ENCODE measurements at regions not wholly inside any gene's neighbourhood (a gene's known extent, or its start where the extent isn't known, plus 50 kb on each side); places are given as distances from the start of the nearest gene placed in this dataset.

DNA sequence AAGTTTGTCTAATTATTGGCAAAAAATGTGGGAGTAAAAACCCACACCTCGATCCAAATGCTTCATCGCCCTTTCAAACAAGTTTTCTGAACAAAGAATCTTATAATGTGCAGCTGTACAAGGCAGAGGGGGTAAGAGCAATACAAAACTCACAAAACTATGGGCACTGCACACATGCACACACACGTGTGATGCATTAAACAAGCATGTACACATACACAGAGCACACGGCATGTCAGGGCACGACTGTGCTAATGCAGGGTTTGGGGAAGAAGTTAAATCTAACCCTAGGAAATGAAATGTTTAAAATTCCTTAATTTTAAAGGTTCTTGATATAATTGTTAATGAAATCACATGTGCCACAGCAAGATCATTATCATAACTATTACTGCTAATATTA is 264.0 kb downstream of the SEC16B start:
- FAIRE-seq (no peak), DNase-seq (ENCODE audit: insufficient read length, low spot score) (no peak)
- TF ChIP-seq, protein P1, sequence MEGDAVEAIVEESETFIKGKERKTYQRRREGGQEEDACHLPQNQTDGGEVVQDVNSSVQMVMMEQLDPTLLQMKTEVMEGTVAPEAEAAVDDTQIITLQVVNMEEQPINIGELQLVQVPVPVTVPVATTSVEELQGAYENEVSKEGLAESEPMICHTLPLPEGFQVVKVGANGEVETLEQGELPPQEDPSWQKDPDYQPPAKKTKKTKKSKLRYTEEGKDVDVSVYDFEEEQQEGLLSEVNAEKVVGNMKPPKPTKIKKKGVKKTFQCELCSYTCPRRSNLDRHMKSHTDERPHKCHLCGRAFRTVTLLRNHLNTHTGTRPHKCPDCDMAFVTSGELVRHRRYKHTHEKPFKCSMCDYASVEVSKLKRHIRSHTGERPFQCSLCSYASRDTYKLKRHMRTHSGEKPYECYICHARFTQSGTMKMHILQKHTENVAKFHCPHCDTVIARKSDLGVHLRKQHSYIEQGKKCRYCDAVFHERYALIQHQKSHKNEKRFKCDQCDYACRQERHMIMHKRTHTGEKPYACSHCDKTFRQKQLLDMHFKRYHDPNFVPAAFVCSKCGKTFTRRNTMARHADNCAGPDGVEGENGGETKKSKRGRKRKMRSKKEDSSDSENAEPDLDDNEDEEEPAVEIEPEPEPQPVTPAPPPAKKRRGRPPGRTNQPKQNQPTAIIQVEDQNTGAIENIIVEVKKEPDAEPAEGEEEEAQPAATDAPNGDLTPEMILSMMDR (IDR thresholded peaks at IDR 0.05; ENCODE audit: insufficient read depth, missing control alignments) = no peak

DNA sequence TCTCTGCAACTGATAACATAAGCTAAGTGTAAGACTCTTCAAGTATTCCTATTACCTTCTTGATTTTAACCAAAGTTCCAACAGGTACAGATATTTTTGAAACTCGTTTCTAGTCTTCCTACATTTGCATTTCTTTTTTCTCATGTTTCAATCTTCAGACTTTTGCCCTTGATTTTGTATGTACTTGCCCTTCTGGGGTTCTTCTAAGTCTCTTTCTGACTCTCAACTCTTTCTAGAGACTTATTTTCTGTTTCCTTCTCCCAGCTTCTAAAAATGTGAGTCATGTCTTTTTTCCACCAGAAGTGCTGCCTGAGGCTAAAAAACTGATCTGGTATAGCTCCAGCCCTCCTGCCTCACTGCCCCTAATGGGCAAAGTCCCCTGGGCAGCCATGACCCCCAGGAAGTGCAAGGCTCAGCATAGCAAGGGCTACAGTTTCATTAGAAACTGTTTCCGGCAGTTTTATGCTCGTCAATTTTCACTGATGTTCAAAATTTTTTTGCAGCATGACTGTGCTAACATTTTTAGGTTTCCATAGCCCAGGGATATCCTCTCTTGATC is 265.9 kb downstream of the SEC16B start:
- DNase-seq (ENCODE audit: insufficient read length, low spot score) = no peak
- FAIRE-seq = no peak
- TF ChIP-seq, protein P1 (IDR thresholded peaks at IDR 0.05; ENCODE audit: insufficient read depth, missing control alignments) = no peak

DNA sequence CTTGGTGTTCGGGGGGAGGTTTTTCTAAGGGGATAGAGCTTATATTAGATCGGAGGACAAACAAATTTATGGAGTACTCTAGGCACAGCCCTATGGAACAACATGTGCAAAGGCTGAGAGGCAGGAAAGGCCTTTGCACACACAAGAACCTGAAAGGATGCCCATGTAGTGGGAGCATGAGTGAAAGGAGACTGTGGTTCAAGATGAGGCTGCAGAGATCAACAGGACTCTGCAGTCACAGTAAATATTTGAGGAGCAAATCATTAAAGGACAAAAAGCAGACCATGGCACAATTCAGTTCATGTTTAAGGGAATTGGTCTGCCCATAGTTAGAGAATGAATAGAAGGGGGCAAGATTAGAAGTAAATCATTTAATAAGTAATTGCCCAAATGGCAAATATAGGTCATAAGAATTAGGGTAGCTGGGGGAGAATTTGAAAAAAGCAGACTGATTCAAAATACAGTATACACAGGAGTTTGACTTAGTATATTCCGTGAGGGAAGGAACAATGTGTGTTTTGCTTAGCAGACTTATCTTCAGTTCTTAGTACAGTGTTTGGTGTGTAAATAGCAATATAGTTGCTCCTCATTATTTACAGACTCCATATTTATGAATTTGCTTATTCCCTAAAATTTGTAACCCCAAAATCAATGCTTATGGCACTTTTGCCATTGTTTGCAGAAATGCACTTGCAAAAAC is 268.1 kb downstream of the SEC16B start:
- DNase-seq (ENCODE audit: insufficient read length, low spot score) = no peak
- TF ChIP-seq, protein P1 (IDR thresholded peaks at IDR 0.05; ENCODE audit: insufficient read depth, missing control alignments) = no peak
- no peak for FAIRE-seq

DNA sequence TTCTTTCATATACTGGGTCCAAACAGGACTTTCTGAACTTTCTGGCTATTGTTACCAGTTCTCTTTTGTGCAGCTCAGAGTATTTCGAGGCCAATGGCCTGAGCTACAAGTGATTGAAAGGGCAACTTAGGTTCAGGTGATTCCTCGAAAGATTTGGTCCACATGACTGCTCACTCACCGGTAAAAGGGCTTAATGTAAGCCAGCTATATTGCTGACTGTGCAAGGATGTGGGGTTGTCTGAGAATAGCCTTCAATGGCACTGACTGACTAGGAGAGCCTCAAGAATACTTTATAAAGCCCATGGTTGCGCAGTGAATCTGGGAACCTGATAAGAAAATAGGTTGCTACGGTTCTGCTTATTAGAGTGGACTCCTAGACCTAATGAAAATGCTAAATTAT is 269.0 kb downstream of the SEC16B start:
- TF ChIP-seq, protein P1 (IDR thresholded peaks at IDR 0.05; ENCODE audit: insufficient read depth, missing control alignments) = no peak
- DNase-seq (ENCODE audit: insufficient read length, low spot score) (no peak), FAIRE-seq (no peak)

DNA sequence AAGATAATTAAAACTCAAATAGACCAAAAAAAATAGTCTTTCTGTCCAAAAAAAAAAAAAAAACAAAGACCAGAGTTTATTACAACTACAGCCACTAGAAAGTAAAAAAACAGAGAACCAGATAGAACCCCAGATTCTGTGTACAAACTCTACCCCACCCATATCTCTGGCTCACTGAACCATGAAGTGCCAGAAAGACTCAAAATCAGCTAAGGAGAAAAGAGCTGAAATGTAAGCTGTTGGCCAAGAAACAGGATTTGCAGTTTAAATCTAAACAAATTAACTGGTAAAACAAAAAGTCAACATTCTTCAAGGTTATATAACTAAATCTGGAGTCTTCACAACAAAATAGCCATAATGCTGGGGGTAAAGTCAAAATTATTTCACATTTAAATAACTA is 278.9 kb downstream of the SEC16B start:
- DNase-seq (ENCODE audit: insufficient read length, low spot score) (no peak), FAIRE-seq (no peak)
- TF ChIP-seq, protein P1 (IDR thresholded peaks at IDR 0.05; ENCODE audit: insufficient read depth, missing control alignments) = no peak

DNA sequence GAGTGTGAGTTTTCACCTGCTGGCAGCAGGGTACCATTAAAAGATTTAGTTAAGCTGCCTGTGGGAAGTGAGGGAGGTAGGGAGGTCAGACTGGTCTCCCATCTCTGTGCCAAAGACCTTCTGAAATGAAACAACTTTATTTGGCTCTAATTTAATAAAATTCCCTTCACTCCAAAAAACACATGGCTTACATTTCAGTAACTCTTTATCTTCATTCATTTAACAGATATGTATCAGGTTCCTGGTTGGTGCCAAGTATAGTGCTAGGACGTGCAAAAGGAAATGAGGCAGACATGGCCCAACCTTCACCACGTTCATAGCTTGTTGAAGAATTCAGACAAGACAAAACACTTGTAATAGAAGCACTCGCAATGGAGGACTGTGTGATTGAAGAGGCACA is 282.3 kb downstream of the SEC16B start:
- FAIRE-seq = peak; percentile 64

DNA sequence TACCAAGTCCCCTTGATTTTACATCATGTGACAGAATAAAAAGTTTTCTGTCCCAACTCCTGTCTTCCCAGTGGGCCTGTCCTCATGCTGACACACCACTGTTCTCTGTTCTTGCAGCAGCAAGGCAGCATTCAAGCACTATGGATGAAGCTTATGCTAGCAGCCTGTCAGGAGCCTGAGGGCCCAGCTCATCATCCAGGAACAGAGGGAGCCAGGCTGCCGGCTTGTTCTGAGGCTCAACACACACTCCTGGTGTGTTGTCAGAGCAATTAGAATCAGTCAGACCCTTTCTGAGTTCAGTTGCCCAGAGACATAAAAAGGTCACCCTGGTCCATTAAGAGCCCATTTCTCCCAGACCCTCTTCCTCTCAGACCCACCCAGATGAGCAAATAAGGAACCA is 282.9 kb downstream of the SEC16B start:
- TF ChIP-seq, protein P1 (IDR thresholded peaks at IDR 0.05; ENCODE audit: insufficient read depth, missing control alignments) = no peak
- FAIRE-seq (no peak), DNase-seq (ENCODE audit: insufficient read length, low spot score) (no peak)

More for the DNA sequence above, 282.3 kb downstream of the SEC16B start:
- TF ChIP-seq, protein P1 (IDR thresholded peaks at IDR 0.05; ENCODE audit: insufficient read depth, missing control alignments) = no peak
- DNase-seq (ENCODE audit: insufficient read length, low spot score) = no peak
